Activated CD4-positive, CD25-positive, alpha-beta regulatory T cell treated with anti-CD3 and anti-CD28 coated beads, Interleukin-2, amount 50 U/mL, for 72 hours (primary cell): ENCODE measurements at regions not wholly inside any gene's neighbourhood (a gene's known extent, or its start where the extent isn't known, plus 50 kb on each side); places are given as distances from the start of the nearest gene placed in this dataset.

Experiments
- DNase-seq: peaks from one replicate; pipeline ENCODE4 v3.0.0; 2021

DNA sequence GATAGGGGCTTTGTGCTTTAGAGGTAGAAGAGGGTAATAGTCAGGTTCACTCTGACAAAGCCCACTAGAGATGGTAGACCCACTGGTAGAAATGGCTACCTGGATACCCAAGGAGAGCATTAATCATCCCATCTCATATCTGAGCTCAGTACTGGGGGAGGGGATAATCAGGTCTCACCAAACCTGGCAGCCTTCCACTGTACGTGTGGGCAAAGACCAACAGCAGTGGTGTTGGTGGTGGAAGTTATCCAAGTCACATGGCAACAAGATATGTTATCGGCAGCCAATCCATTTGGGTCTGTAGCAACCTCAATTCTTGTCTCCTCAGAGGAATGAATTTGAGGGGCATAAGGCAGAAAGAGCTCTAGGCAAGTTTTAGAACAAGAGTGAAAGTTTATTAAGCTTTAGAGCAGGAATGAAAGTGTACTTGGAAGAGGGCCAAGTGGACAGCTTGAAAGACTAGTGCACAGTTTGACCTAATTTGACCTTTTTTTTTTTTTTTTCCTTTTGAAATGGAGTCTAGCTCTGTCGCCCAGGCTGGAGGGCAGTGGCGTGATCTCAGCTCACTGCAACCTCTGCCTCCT lies 67.0 kb upstream of the CXCL13 start:
- no peak for DNase-seq
